GM23338 (cell line): ENCODE measurements at regions not wholly inside any gene's neighbourhood (a gene's known extent, or its start where the extent isn't known, plus 50 kb on each side); places are given as distances from the start of the nearest gene placed in this dataset.

ENCODE experiments used
- ATAC-seq: fragments of 200-7000 bp; cut with Tn5 transposase; 3 replicates; pipeline ENCODE4 v1.9.1; 2020
- DNase-seq: peaks from one replicate; pipeline ENCODE4 v3.0.0-alpha.2; 2015; ENCODE audit warnings: low spot score
- H2AFZ ChIP-seq: fragments of 200-600 bp; sonication (generic); 2 replicates; pipeline ENCODE4 v1.8.0; 2016; ENCODE audit warnings: antibody characterized with exemption, mild to moderate bottlenecking, moderate library complexity
- H3F3A ChIP-seq: fragments of 200-600 bp; sonication (generic); replicated peaks from 2 replicates; pipeline ENCODE4 v1.8.0; 2017; ENCODE audit warnings: antibody characterized with exemption, mixed run types, low read depth
- H3K27ac ChIP-seq: fragments of 200-600 bp; sonication (generic); 2 replicates; pipeline ENCODE4 v1.6.1; 2016; ENCODE audit warnings: low read depth
- H3K27me3 ChIP-seq: fragments of 200-600 bp; sonication (generic); 2 replicates; pipeline ENCODE4 v1.8.0; 2016; ENCODE audit warnings: mild to moderate bottlenecking, mixed run types, moderate library complexity; ENCODE audit not compliant: insufficient read depth
- H3K36me3 ChIP-seq: fragments of 200-600 bp; sonication (generic); 2 replicates; pipeline ENCODE4 v1.8.0; 2016; ENCODE audit warnings: mild to moderate bottlenecking; ENCODE audit not compliant: insufficient read depth
- H3K4me1 ChIP-seq: fragments of 200-600 bp; sonication (generic); 2 replicates; pipeline ENCODE4 v1.8.0; 2016; ENCODE audit warnings: mild to moderate bottlenecking, moderate library complexity; ENCODE audit not compliant: insufficient read depth
- H3K4me2 ChIP-seq: fragments of 200-600 bp; sonication (generic); 2 replicates; pipeline ENCODE4 v1.7.1; 2017; ENCODE audit warnings: mixed run types
- H3K4me3 ChIP-seq: fragments of 200-600 bp; sonication (generic); 2 replicates; pipeline ENCODE4 v1.6.1; 2016; ENCODE audit warnings: mixed run types
- H3K79me2 ChIP-seq: fragments of 200-600 bp; sonication (generic); replicated peaks from 2 replicates; pipeline ENCODE4 v1.8.0; 2017; ENCODE audit warnings: mild to moderate bottlenecking; ENCODE audit not compliant: insufficient read depth
- H3K9me2 ChIP-seq: fragments of 200-600 bp; sonication (generic); 2 replicates; pipeline ENCODE4 v1.8.0; 2017; ENCODE audit not compliant: insufficient read depth
- H4K20me1 ChIP-seq: fragments of 200-600 bp; sonication (generic); replicated peaks from 2 replicates; pipeline ENCODE4 v1.8.0; 2017; ENCODE audit warnings: mild to moderate bottlenecking; ENCODE audit not compliant: insufficient read depth
- H3K27ac Mint-ChIP-seq: 2 replicates; pipeline ENCODE4 v1.8.0; 2020; ENCODE audit warnings: inconsistent platforms, mild to moderate bottlenecking, moderate library complexity, mixed read lengths
- H3K27me3 Mint-ChIP-seq: 3 replicates; pipeline ENCODE4 v1.8.0; 2022; ENCODE audit warnings: low read depth, mild to moderate bottlenecking, moderate library complexity, mixed read lengths, inconsistent platforms; ENCODE audit not compliant: insufficient read depth, poor library complexity
- H3K36me3 Mint-ChIP-seq: 3 replicates; pipeline ENCODE4 v1.8.0; 2021; ENCODE audit warnings: low read depth, mild to moderate bottlenecking, inconsistent platforms, moderate library complexity, mixed read lengths
- H3K4me1 Mint-ChIP-seq: 3 replicates; pipeline ENCODE4 v1.8.0; 2020; ENCODE audit warnings: mild to moderate bottlenecking, inconsistent platforms, mixed read lengths
- H3K4me3 Mint-ChIP-seq: 3 replicates; pipeline ENCODE4 v1.8.0; 2021; ENCODE audit warnings: moderate library complexity, mild to moderate bottlenecking, inconsistent platforms, mixed read lengths
- H3K9me3 Mint-ChIP-seq: 3 replicates; pipeline ENCODE4 v1.8.0; 2020; ENCODE audit warnings: moderate library complexity, mild to moderate bottlenecking, inconsistent platforms, mixed read lengths
- CREB1 ChIP-seq: fragments of 250-450 bp; sonication (Bioruptor Pico); IDR thresholded peaks from 2 replicates; pipeline ENCODE4 v1.5.0; 2020; ENCODE audit warnings: low read depth, mild to moderate bottlenecking, moderate library complexity
- EZH2 ChIP-seq: fragments of 200-600 bp; sonication (generic); IDR thresholded peaks from one replicate; pipeline ENCODE4 v1.8.0; 2017; ENCODE audit warnings: antibody characterized with exemption, mild to moderate bottlenecking, low read depth; ENCODE audit not compliant: unreplicated experiment
- EZH2phosphoT487 ChIP-seq: fragments of 200-600 bp; sonication (generic); IDR thresholded peaks from one replicate; pipeline ENCODE4 v1.8.1; 2018; ENCODE audit warnings: antibody characterized with exemption; ENCODE audit not compliant: unreplicated experiment
- NANOG ChIP-seq: IDR thresholded peaks from 2 replicates; pipeline ENCODE4 v1.6.1; 2016; ENCODE audit warnings: antibody characterized with exemption, borderline replicate concordance
- POLR2AphosphoS5 ChIP-seq: IDR thresholded peaks from 2 replicates; pipeline ENCODE4 v1.6.1; 2016; ENCODE audit warnings: antibody characterized with exemption, low read depth
- STAT1 ChIP-seq: IDR thresholded peaks from one replicate; pipeline ENCODE4 v1.6.1; 2016; ENCODE audit warnings: antibody characterized with exemption; ENCODE audit not compliant: unreplicated experiment
- ZNF114 ChIP-seq: fragments of 250-450 bp; sonication (Bioruptor Pico); IDR thresholded peaks from 2 replicates; pipeline ENCODE4 v1.5.0; 2020; ENCODE audit warnings: mild to moderate bottlenecking, moderate library complexity
- ZNF331 ChIP-seq: fragments of 250-450 bp; sonication (Bioruptor Pico); IDR thresholded peaks from 2 replicates; pipeline ENCODE4 v1.5.0; 2020; ENCODE audit warnings: low read depth, mild to moderate bottlenecking, moderate library complexity
- TF ChIP-seq, protein P1 (sequence below): IDR thresholded peaks from one replicate; pipeline ENCODE4 v1.6.1; 2018; ENCODE audit warnings: antibody characterized with exemption; ENCODE audit not compliant: unreplicated experiment
- TF ChIP-seq, protein P2 (sequence below), 2 experiments: fragments of 200-600 bp in 1 of 2; sonication (generic) in 1 of 2; conservative IDR thresholded peaks; 2 replicates each; pipeline versions ENCODE4 v1.5.1 to v1.6.1; 2016 to 2017; ENCODE audit warnings: antibody characterized with exemption in 2 of 2, low read depth in 2 of 2, mild to moderate bottlenecking in 2 of 2, moderate library complexity in 1 of 2

DNA sequence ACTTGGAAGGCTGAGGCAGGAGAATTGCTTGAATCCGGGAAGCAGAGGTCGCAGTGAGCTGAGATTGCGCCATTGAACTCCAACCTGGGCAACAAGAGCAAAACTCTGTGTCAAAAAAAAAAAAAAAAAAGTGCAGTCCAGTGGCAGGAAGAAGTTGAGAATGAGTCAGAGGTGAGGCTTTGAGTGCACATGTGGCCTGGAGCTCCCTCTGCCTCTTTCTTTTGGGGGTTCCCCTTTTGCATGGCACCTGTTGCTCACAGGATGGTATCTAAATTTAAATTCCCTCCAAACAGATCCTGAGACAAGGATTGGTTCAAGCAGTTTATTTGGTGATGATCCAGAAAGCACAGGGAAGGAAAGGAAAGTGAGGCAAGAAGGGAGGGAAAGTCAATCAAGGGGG, 151.4 kb upstream of the STX18 start:
- Histone ChIP-seq H3K36me3 (no peaks in the 10 kb centered on the region), H3K4me1 (peaks cover 9% of the 10 kb centered on the region; the same call in 1 of the 2 replicates), H3K9me2 (peaks cover 11% of the 10 kb centered on the region), H3K79me2 (no peaks in the 10 kb centered on the region), H3K4me2 (no peak overlapping the region), H3F3A (no peaks in the 10 kb centered on the region), H3K27ac (no peak overlapping the region), H3K4me3 (no peak overlapping the region), H3K27me3 (no peaks in the 10 kb centered on the region), H2AFZ (no peak overlapping the region), H4K20me1 (0 out of 2 replicates have a peak, but pooled peaks cover 4% of the 10 kb centered on the region)
- Mint-ChIP-seq H3K9me3 (no peaks in the 10 kb centered on the region), H3K4me3 (no peak overlapping the region), H3K27me3 (peaks cover 17% of the 10 kb centered on the region), H3K4me1 (peaks cover 15% of the 10 kb centered on the region), H3K36me3 (peaks cover 10% of the 10 kb centered on the region; the same call in 2 of the 3 replicates), H3K27ac (no peak overlapping the region)
- TF ChIP-seq CREB1 (CRISPR knock-in tag), result no peak
- no peak for TF ChIP-seq NANOG
- TF ChIP-seq, protein P1, sequence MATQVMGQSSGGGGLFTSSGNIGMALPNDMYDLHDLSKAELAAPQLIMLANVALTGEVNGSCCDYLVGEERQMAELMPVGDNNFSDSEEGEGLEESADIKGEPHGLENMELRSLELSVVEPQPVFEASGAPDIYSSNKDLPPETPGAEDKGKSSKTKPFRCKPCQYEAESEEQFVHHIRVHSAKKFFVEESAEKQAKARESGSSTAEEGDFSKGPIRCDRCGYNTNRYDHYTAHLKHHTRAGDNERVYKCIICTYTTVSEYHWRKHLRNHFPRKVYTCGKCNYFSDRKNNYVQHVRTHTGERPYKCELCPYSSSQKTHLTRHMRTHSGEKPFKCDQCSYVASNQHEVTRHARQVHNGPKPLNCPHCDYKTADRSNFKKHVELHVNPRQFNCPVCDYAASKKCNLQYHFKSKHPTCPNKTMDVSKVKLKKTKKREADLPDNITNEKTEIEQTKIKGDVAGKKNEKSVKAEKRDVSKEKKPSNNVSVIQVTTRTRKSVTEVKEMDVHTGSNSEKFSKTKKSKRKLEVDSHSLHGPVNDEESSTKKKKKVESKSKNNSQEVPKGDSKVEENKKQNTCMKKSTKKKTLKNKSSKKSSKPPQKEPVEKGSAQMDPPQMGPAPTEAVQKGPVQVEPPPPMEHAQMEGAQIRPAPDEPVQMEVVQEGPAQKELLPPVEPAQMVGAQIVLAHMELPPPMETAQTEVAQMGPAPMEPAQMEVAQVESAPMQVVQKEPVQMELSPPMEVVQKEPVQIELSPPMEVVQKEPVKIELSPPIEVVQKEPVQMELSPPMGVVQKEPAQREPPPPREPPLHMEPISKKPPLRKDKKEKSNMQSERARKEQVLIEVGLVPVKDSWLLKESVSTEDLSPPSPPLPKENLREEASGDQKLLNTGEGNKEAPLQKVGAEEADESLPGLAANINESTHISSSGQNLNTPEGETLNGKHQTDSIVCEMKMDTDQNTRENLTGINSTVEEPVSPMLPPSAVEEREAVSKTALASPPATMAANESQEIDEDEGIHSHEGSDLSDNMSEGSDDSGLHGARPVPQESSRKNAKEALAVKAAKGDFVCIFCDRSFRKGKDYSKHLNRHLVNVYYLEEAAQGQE, result no peak
- TF ChIP-seq POLR2AphosphoS5, result no peak
- TF ChIP-seq EZH2, result no peak
- TF ChIP-seq, protein P2, sequence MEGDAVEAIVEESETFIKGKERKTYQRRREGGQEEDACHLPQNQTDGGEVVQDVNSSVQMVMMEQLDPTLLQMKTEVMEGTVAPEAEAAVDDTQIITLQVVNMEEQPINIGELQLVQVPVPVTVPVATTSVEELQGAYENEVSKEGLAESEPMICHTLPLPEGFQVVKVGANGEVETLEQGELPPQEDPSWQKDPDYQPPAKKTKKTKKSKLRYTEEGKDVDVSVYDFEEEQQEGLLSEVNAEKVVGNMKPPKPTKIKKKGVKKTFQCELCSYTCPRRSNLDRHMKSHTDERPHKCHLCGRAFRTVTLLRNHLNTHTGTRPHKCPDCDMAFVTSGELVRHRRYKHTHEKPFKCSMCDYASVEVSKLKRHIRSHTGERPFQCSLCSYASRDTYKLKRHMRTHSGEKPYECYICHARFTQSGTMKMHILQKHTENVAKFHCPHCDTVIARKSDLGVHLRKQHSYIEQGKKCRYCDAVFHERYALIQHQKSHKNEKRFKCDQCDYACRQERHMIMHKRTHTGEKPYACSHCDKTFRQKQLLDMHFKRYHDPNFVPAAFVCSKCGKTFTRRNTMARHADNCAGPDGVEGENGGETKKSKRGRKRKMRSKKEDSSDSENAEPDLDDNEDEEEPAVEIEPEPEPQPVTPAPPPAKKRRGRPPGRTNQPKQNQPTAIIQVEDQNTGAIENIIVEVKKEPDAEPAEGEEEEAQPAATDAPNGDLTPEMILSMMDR (conservative IDR thresholded peaks at IDR 0.05; ENCODE audit: low read depth in 2 of 2), result no peak
- no peak for TF ChIP-seq STAT1
- TF ChIP-seq ZNF114, result no peak
- TF ChIP-seq ZNF331 (CRISPR knock-in tag), result no peak
- no peak for TF ChIP-seq EZH2phosphoT487
- ATAC-seq, result no peak
- DNase-seq, result no peak

DNA sequence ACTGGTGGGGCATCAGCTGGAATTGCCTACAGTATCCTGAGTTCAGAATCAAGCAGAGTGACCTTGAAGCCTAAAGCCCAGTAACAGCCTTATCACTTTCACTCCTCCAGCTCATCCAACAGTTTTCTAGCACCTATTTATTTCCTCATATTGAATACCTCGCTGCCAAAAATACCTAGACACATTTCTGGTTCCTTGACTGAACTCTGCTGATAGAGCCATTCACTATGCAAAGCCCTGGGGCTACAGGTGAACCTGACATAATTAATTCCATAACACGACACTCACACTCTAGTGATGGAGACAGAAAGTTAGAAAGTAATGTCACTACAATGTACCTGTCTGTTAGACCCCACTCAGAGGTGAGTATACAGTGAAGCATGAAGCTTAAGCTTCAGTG, 149.0 kb upstream of the STX18 start:
- ATAC-seq (no peak), DNase-seq (no peak)
- Histone ChIP-seq H2AFZ (no peak overlapping the region), H3K9me2 (peaks cover 11% of the 10 kb centered on the region), H3F3A (no peaks in the 10 kb centered on the region), H3K4me1 (peaks cover 9% of the 10 kb centered on the region; the same call in 1 of the 2 replicates), H3K79me2 (no peaks in the 10 kb centered on the region), H3K27ac (no peak overlapping the region), H3K36me3 (no peaks in the 10 kb centered on the region), H3K27me3 (no peaks in the 10 kb centered on the region), H3K4me2 (no peak overlapping the region), H3K4me3 (no peak overlapping the region), H4K20me1 (peaks cover 4% of the 10 kb centered on the region; the same call in 1 of the 2 replicates)
- Mint-ChIP-seq H3K27me3 (peaks cover 20% of the 10 kb centered on the region), H3K4me3 (no peak overlapping the region), H3K9me3 (no peaks in the 10 kb centered on the region), H3K27ac (no peak overlapping the region), H3K36me3 (peaks cover 10% of the 10 kb centered on the region; the same call in 2 of the 3 replicates), H3K4me1 (peaks cover 15% of the 10 kb centered on the region)
- no peak for TF ChIP-seq EZH2phosphoT487
- no peak for TF ChIP-seq STAT1
- TF ChIP-seq, protein P2 (conservative IDR thresholded peaks at IDR 0.05; ENCODE audit: low read depth in 2 of 2), result no peak
- TF ChIP-seq, protein P1, result no peak
- TF ChIP-seq ZNF114, result no peak
